HEK293 (cell line): ENCODE measurements at regions not wholly inside any gene's neighbourhood (a gene's known extent, or its start where the extent isn't known, plus 50 kb on each side); places are given as distances from the start of the nearest gene placed in this dataset.

ENCODE experiments used
- CTCF ChIP-seq: fragments of 450-650 bp; formaldehyde crosslinking; IDR thresholded peaks from 2 replicates; pipeline ENCODE4 v1.5.1; 2016; ENCODE audit warnings: missing biosample characterization, missing genetic modification characterization
- PBX3 ChIP-seq: sonication (generic); formaldehyde crosslinking; IDR thresholded peaks from 2 replicates; pipeline ENCODE4 v1.8.1; 2022; ENCODE audit warnings: mild to moderate bottlenecking, moderate library complexity, missing genetic modification reagents
- REST ChIP-seq: fragments of 450-650 bp; formaldehyde crosslinking; IDR thresholded peaks from 2 replicates; pipeline ENCODE4 v1.5.1; 2016; ENCODE audit warnings: missing biosample characterization, missing genetic modification characterization
- SP3 ChIP-seq: fragments of 450-650 bp; formaldehyde crosslinking; IDR thresholded peaks from 2 replicates; pipeline ENCODE4 v1.5.1; 2016; ENCODE audit warnings: missing biosample characterization, missing genetic modification characterization
- TCF7L2 ChIP-seq: IDR thresholded peaks from 2 replicates; pipeline ENCODE4 v1.6.1; 2011; ENCODE audit warnings: low read depth, mild to moderate bottlenecking, inconsistent platforms, low read length, moderate library complexity, borderline replicate concordance
- ZBTB44 ChIP-seq: fragments of 450-650 bp; IDR thresholded peaks from 2 replicates; pipeline ENCODE4 v1.5.1; 2018; ENCODE audit warnings: missing biosample characterization, mild to moderate bottlenecking, missing genetic modification characterization
- ZBTB48 ChIP-seq: fragments of 450-650 bp; formaldehyde crosslinking; IDR thresholded peaks from 2 replicates; pipeline ENCODE4 v1.5.1; 2016; ENCODE audit warnings: missing biosample characterization, missing genetic modification characterization
- ZNF10 ChIP-seq: fragments of 450-650 bp; formaldehyde crosslinking; IDR thresholded peaks from 2 replicates; pipeline ENCODE4 v1.5.1; 2017; ENCODE audit warnings: missing biosample characterization, missing genetic modification characterization
- ZNF133 ChIP-seq: fragments of 450-650 bp; formaldehyde crosslinking; IDR thresholded peaks from 2 replicates; pipeline ENCODE4 v1.5.1; 2016; ENCODE audit warnings: missing biosample characterization, missing genetic modification characterization
- ZNF24 ChIP-seq: fragments of 450-650 bp; formaldehyde crosslinking; IDR thresholded peaks from 2 replicates; pipeline ENCODE4 v1.5.1; 2016; ENCODE audit warnings: missing biosample characterization, missing genetic modification characterization
- ZNF274 ChIP-seq, 2 experiments: fragments of 200-500 bp in 1 of 2; fragments of 450-650 bp in 1 of 2; sonication (Bioruptor generic) in 1 of 2; formaldehyde crosslinking in 1 of 2; IDR thresholded peaks; 2 replicates each; pipeline versions ENCODE4 v1.5.1 to v1.6.1; 2014 to 2016; ENCODE audit warnings: borderline replicate concordance in 1 of 2, inconsistent platforms in 1 of 2, low read length in 1 of 2, missing biosample characterization in 1 of 2, missing genetic modification characterization in 1 of 2

GRCh38 chr2:128724972-128725371 is 406.3 kb upstream of the HS6ST1 start:
- TF ChIP-seq ZNF10 (tag by site-specific recombination) (no peak), REST (tag by site-specific recombination) (no peak), ZNF24 (tag by site-specific recombination) (no peak), ZNF133 (no peak), CTCF (tag by site-specific recombination) (no peak), TCF7L2 (no peak), ZNF274 (IDR thresholded peaks at IDR 0.05; ENCODE audit: low read length) (no peak), ZNF274 (tag by site-specific recombination; IDR thresholded peaks at IDR 0.05; ENCODE audit: borderline replicate concordance) (no peak), ZBTB44 (tag by site-specific recombination) (no peak), SP3 (tag by site-specific recombination) (no peak), PBX3 (no peak), ZBTB48 (tag by site-specific recombination) (no peak)
